ENCODE measurements at regions not wholly inside any gene's neighbourhood (a gene's known extent, or its start where the extent isn't known, plus 50 kb on each side); places are given as distances from the start of the nearest gene placed in this dataset.

DNA sequence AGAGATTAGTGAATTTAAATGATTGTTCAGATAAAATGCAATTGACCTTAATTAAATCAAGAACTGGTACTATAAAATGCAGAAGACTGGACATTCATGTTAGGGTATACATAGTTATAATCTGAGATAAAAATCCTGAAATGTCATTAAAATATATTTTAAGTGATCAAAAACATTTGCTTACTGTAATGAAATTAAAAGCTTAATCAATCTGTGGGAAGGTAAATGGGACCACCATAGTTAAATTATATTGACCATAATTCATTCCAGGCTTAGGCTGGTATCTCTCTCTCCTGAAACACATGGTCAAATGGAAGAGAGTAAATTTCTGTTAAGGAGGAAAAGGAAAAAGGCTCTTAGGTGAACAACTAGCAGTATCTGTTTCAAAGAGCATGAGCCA is 474.4 kb downstream of the C4orf33 start:
- DNase-seq (ENCODE audit: low spot score), result no peak
- TF ChIP-seq, protein P1, sequence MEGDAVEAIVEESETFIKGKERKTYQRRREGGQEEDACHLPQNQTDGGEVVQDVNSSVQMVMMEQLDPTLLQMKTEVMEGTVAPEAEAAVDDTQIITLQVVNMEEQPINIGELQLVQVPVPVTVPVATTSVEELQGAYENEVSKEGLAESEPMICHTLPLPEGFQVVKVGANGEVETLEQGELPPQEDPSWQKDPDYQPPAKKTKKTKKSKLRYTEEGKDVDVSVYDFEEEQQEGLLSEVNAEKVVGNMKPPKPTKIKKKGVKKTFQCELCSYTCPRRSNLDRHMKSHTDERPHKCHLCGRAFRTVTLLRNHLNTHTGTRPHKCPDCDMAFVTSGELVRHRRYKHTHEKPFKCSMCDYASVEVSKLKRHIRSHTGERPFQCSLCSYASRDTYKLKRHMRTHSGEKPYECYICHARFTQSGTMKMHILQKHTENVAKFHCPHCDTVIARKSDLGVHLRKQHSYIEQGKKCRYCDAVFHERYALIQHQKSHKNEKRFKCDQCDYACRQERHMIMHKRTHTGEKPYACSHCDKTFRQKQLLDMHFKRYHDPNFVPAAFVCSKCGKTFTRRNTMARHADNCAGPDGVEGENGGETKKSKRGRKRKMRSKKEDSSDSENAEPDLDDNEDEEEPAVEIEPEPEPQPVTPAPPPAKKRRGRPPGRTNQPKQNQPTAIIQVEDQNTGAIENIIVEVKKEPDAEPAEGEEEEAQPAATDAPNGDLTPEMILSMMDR (IDR thresholded peaks at IDR 0.05; ENCODE audit: extremely low read depth, insufficient read depth, missing control alignments), result no peak

DNA sequence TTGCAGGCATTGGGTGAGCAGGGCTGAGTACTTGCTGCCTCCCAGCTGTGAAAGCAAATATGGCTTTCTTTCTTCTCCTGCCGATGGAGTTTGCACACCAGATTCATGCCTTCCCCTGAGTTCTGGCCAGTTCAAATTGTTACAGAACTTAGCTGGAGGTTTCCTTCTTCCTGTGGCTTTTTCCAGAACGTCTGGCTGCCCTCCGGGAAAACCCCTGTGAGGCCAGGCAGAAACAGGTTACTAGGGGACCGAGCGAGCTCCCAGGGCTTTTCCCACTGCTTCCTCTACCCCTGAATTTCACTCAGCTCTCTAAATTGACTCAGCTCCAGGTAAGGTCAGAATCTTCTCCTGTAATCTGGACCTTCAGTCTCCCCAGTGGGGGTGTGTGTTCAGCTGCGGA is 482.4 kb downstream of the C4orf33 start:
- in situ Hi-C loops (cut with MboI; ENCODE audit: low pct_unique_long_range_greater_than_20kb, low sequenced_read_pairs, unreplicated experiment), result no loop called here
- TF ChIP-seq, protein P1 (IDR thresholded peaks at IDR 0.05; ENCODE audit: extremely low read depth, insufficient read depth, missing control alignments), result no peak
- no peak for DNase-seq (ENCODE audit: low spot score)

More for the DNA sequence above, 474.4 kb downstream of the C4orf33 start:
- in situ Hi-C loops (cut with MboI; ENCODE audit: low pct_unique_long_range_greater_than_20kb, low sequenced_read_pairs, unreplicated experiment), result no loop called here

DNA sequence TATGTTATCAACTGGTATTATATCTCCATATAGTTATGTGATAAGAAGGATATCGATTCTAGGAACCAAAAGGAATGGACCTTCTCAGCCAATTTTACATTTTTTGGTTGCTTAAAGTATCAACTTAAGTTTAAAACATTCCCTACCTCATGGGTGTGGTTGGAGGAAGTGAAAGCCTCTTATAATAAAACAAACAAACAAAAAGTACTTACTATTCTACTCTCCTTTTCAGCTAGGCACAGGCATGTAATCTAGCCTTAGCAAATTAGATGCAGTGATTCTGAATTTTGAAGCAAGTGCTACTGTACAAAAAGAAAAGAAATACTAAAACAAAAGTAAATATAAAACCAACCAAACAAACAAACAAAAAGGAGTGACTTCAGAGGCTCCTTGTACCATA is 485.4 kb downstream of the C4orf33 start:
- in situ Hi-C loops (cut with MboI; ENCODE audit: low pct_unique_long_range_greater_than_20kb, low sequenced_read_pairs, unreplicated experiment), result no loop called here
- TF ChIP-seq, protein P1 (IDR thresholded peaks at IDR 0.05; ENCODE audit: extremely low read depth, insufficient read depth, missing control alignments), result no peak
- no peak for DNase-seq (ENCODE audit: low spot score)

DNA sequence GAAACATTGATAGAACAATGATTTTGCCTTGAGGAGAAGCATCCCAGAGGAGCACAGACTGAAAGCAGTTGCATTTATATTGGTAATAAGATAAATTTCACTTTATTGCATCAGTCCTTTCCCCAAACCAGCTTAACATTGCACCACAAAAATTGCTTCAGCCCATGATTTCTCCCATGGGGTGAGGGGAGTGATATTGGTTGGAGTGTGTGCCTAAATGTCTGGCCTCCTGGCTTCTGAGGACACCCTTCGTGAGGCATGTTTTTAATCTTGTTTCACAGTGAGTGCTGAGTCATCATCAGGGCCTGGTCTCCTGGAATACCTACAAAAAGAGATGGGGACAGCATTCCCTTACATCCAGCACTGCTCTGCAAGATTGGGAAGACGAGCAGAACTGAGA is 487.9 kb downstream of the C4orf33 start:
- DNase-seq (ENCODE audit: low spot score), result no peak
- TF ChIP-seq, protein P1 (IDR thresholded peaks at IDR 0.05; ENCODE audit: extremely low read depth, insufficient read depth, missing control alignments), result no peak
- in situ Hi-C loops (cut with MboI; ENCODE audit: low pct_unique_long_range_greater_than_20kb, low sequenced_read_pairs, unreplicated experiment), result no loop called here

DNA sequence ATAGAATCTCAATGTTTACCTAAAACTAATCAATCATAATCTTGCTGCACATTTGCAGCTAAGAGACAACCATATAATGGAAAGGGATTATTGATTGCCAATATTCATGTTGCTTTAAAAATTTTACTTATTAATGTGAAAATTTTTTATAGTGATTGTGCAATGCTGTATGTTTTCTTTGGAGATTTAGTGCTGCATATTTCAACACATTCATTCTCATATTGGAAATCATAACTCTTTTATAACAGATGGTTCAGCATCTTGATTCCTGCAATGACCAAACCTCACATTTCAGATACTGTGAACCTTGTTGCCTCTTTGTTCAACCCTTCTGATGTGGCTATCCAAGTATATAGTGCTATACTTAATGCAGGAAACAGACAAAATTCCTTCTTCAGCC is 502.6 kb downstream of the C4orf33 start:
- in situ Hi-C loops (cut with MboI; ENCODE audit: low pct_unique_long_range_greater_than_20kb, low sequenced_read_pairs, unreplicated experiment), result no loop called here
- TF ChIP-seq, protein P1 (IDR thresholded peaks at IDR 0.05; ENCODE audit: extremely low read depth, insufficient read depth, missing control alignments), result no peak
- no peak for DNase-seq (ENCODE audit: low spot score)

DNA sequence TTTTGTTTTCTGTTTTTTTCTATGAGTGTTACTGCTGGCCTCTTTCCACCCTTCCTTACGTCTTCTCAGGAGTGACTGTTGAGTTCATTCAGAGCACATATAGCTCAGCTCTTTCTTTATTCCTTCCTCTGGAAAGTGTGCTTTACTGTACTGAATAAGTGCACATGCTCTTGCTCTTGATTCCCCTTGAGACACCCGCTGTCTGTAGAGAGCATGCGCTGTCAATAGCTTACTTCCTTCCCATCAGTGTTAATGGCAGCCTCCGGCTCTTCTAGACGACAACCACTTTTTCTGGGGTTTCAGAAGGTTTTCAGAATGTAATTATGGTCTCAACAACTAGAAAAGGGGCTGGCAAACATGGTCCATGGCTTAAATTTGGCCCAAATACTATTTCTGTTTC is 504.9 kb downstream of the C4orf33 start:
- in situ Hi-C loops (cut with MboI; ENCODE audit: low pct_unique_long_range_greater_than_20kb, low sequenced_read_pairs, unreplicated experiment), result no loop called here
- TF ChIP-seq, protein P1 (IDR thresholded peaks at IDR 0.05; ENCODE audit: extremely low read depth, insufficient read depth, missing control alignments), result no peak
- no peak for DNase-seq (ENCODE audit: low spot score)

DNA sequence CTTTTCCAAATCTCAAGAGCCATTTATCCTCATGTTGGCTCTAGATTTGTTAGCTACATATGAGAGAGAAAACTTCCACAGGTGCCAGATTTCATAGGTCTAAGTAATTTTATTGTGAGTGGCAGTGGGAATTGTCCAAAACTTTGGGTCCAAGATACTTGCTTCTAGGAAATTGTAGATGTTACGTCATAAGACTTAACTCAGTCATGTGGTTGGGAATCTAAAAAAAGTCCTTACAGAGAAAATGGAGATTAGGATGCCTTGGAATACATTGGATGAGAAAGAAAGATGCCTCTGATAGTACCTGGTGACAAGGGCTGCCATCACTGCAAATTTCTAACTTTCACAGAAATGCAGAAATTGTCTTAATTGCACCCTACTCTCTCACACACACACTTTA is 506.5 kb downstream of the C4orf33 start:
- in situ Hi-C loops (cut with MboI; ENCODE audit: low pct_unique_long_range_greater_than_20kb, low sequenced_read_pairs, unreplicated experiment), result no loop called here
- DNase-seq (ENCODE audit: low spot score), result no peak

More for the DNA sequence above, 506.5 kb downstream of the C4orf33 start:
- TF ChIP-seq, protein P1 (IDR thresholded peaks at IDR 0.05; ENCODE audit: extremely low read depth, insufficient read depth, missing control alignments), result no peak

Measured in GM13977 (cell line).